ENCODE measurements at regions not wholly inside any gene's neighbourhood (a gene's known extent, or its start where the extent isn't known, plus 50 kb on each side); places are given as distances from the start of the nearest gene placed in this dataset.

GRCh38 chr18:47669815-47670214, 260.6 kb downstream of the SMAD2 start:
- H3K27me3 ChIP-seq (ENCODE audit: insufficient read depth, low read length): peaks cover 3% of the 10 kb centered on the region

GRCh38 chr18:47658498-47658897, 272.0 kb downstream of the SMAD2 start:
- no peak overlapping the region for H3K4me3 ChIP-seq (ENCODE audit: insufficient read depth, low read depth, low read length)
- Mint-ChIP-seq H3K4me1 (ENCODE audit: low read depth, unreplicated experiment) (no peaks in the 10 kb centered on the region), H3K36me3 (ENCODE audit: low read depth, unreplicated experiment) (no peaks in the 10 kb centered on the region), H3K27me3 (ENCODE audit: low read depth, unreplicated experiment) (peaks cover 8% of the 10 kb centered on the region), H3K9me3 (ENCODE audit: unreplicated experiment) (peaks cover 7% of the 10 kb centered on the region), H3K4me3 (ENCODE audit: unreplicated experiment) (no peak overlapping the region), H3K27ac (ENCODE audit: unreplicated experiment) (no peak overlapping the region)
- no peaks in the 10 kb centered on the region for H3K27me3 ChIP-seq (ENCODE audit: insufficient read depth, low read length)
- H2AFZ ChIP-seq (ENCODE audit: low read depth, low read length): no peak overlapping the region
- no peaks in the 10 kb centered on the region for H4K20me1 ChIP-seq (ENCODE audit: insufficient read depth, low read length)
- H3K9me3 ChIP-seq (ENCODE audit: insufficient read depth, low read depth, low read length): peaks cover 5% of the 10 kb centered on the region
- DNase-seq (ENCODE audit: low read depth) (no peak), FAIRE-seq (no peak)
- no peaks in the 10 kb centered on the region for H3K79me2 ChIP-seq (ENCODE audit: insufficient read depth, low read length)
- H3K36me3 ChIP-seq (ENCODE audit: insufficient read depth, low read length): no peaks in the 10 kb centered on the region
- no peak overlapping the region for H3K27ac ChIP-seq (ENCODE audit: low read depth, low read length)
- no peak overlapping the region for H3K4me2 ChIP-seq (ENCODE audit: low read length)
- no peak overlapping the region for H3K9ac ChIP-seq (ENCODE audit: low read length)
- TF ChIP-seq EZH2 (IDR thresholded peaks at IDR 0.05; ENCODE audit: insufficient read depth, low read length): no peak
- no peak for TF ChIP-seq CTCF (IDR thresholded peaks at IDR 0.05; ENCODE audit: insufficient read depth, low read depth, low read length)
- no peaks in the 10 kb centered on the region for H3K4me1 ChIP-seq (ENCODE audit: insufficient read depth, low read length)

More at GRCh38 chr18:47669815-47670214, 260.6 kb downstream of the SMAD2 start:
- Mint-ChIP-seq H3K4me1 (ENCODE audit: low read depth, unreplicated experiment) (no peaks in the 10 kb centered on the region), H3K27me3 (ENCODE audit: low read depth, unreplicated experiment) (peaks cover 17% of the 10 kb centered on the region), H3K9me3 (ENCODE audit: unreplicated experiment) (peaks cover 2% of the 10 kb centered on the region), H3K27ac (ENCODE audit: unreplicated experiment) (no peak overlapping the region), H3K4me3 (ENCODE audit: unreplicated experiment) (no peak overlapping the region), H3K36me3 (ENCODE audit: low read depth, unreplicated experiment) (peaks cover 2% of the 10 kb centered on the region)
- no peak for DNase-seq (ENCODE audit: low read depth)
- H3K4me2 ChIP-seq (ENCODE audit: low read length): no peak overlapping the region
- no peak for TF ChIP-seq CTCF (IDR thresholded peaks at IDR 0.05; ENCODE audit: insufficient read depth, low read depth, low read length)
- TF ChIP-seq EZH2 (IDR thresholded peaks at IDR 0.05; ENCODE audit: insufficient read depth, low read length): no peak
- peaks cover 3% of the 10 kb centered on the region for H3K9me3 ChIP-seq (ENCODE audit: insufficient read depth, low read depth, low read length)
- no peak overlapping the region for H3K27ac ChIP-seq (ENCODE audit: low read depth, low read length)
- H3K36me3 ChIP-seq (ENCODE audit: insufficient read depth, low read length): no peaks in the 10 kb centered on the region
- no peaks in the 10 kb centered on the region for H4K20me1 ChIP-seq (ENCODE audit: insufficient read depth, low read length)
- no peaks in the 10 kb centered on the region for H3K4me1 ChIP-seq (ENCODE audit: insufficient read depth, low read length)
- H3K9ac ChIP-seq (ENCODE audit: low read length): no peak overlapping the region
- H2AFZ ChIP-seq (ENCODE audit: low read depth, low read length): no peak overlapping the region
- H3K4me3 ChIP-seq (ENCODE audit: insufficient read depth, low read depth, low read length): no peak overlapping the region
- H3K79me2 ChIP-seq (ENCODE audit: insufficient read depth, low read length): no peaks in the 10 kb centered on the region
- FAIRE-seq: no peak

- H3K4me1 ChIP-seq (ENCODE audit: insufficient read depth, low read length): no peaks in the 10 kb centered on the region
- TF ChIP-seq CTCF (IDR thresholded peaks at IDR 0.05; ENCODE audit: insufficient read depth, low read depth, low read length) (no peak), EZH2 (IDR thresholded peaks at IDR 0.05; ENCODE audit: insufficient read depth, low read length) (no peak)
- no peak overlapping the region for H3K27ac Mint-ChIP-seq (ENCODE audit: unreplicated experiment)
- no peak overlapping the region for H3K9ac ChIP-seq (ENCODE audit: low read length)
- no peaks in the 10 kb centered on the region for H4K20me1 ChIP-seq (ENCODE audit: insufficient read depth, low read length)
- H3K9me3 ChIP-seq (ENCODE audit: insufficient read depth, low read depth, low read length): peaks cover 5% of the 10 kb centered on the region
- H3K4me3 ChIP-seq (ENCODE audit: insufficient read depth, low read depth, low read length): no peak overlapping the region
- H3K79me2 ChIP-seq (ENCODE audit: insufficient read depth, low read length): no peaks in the 10 kb centered on the region
- H3K4me1 Mint-ChIP-seq (ENCODE audit: low read depth, unreplicated experiment): no peaks in the 10 kb centered on the region
- peaks cover 34% of the 10 kb centered on the region for H3K27me3 Mint-ChIP-seq (ENCODE audit: low read depth, unreplicated experiment)
- no peak overlapping the region for H3K4me3 Mint-ChIP-seq (ENCODE audit: unreplicated experiment)
- H3K27me3 ChIP-seq (ENCODE audit: insufficient read depth, low read length): no peaks in the 10 kb centered on the region
- DNase-seq (ENCODE audit: low read depth) (no peak), FAIRE-seq (no peak)
- peaks cover 9% of the 10 kb centered on the region for H3K9me3 Mint-ChIP-seq (ENCODE audit: unreplicated experiment)
- H3K4me2 ChIP-seq (ENCODE audit: low read length): no peak overlapping the region
- no peak overlapping the region for H2AFZ ChIP-seq (ENCODE audit: low read depth, low read length)
- no peaks in the 10 kb centered on the region for H3K36me3 Mint-ChIP-seq (ENCODE audit: low read depth, unreplicated experiment)
- no peak overlapping the region for H3K27ac ChIP-seq (ENCODE audit: low read depth, low read length)
- no peaks in the 10 kb centered on the region for H3K36me3 ChIP-seq (ENCODE audit: insufficient read depth, low read length)
These were observed 275.5 kb downstream of the SMAD2 start for GRCh38 chr18:47654988-47655387.

Measured in astrocyte (in vitro differentiated cells and primary cell).